ENCODE measurements at regions not wholly inside any gene's neighbourhood (a gene's known extent, or its start where the extent isn't known, plus 50 kb on each side); places are given as distances from the start of the nearest gene placed in this dataset.
A peak's percentile ranks its signal among the peaks of the same experiment; 100 is the strongest.

- Histone ChIP-seq H3K27ac (ENCODE audit: low read depth, low read length) (no peak overlapping the region), H3K79me2 (ENCODE audit: insufficient read depth, low read length) (no peaks in the 10 kb centered on the region), H3K4me2 (ENCODE audit: low read length) (no peak overlapping the region), H3K4me3 (ENCODE audit: insufficient read depth, low read depth, low read length) (no peak overlapping the region), H2AFZ (ENCODE audit: low read depth, low read length) (no peak overlapping the region), H3K9me3 (ENCODE audit: insufficient read depth, low read depth, low read length) (no peaks in the 10 kb centered on the region), H3K4me1 (ENCODE audit: insufficient read depth, low read length) (peaks cover 6% of the 10 kb centered on the region), H3K27me3 (ENCODE audit: insufficient read depth, low read length) (no peaks in the 10 kb centered on the region), H3K36me3 (ENCODE audit: insufficient read depth, low read length) (no peaks in the 10 kb centered on the region), H3K9ac (ENCODE audit: low read length) (no peak overlapping the region), H4K20me1 (ENCODE audit: insufficient read depth, low read length) (no peaks in the 10 kb centered on the region)
- no peak for DNase-seq (ENCODE audit: low read depth)
- Mint-ChIP-seq H3K27ac (ENCODE audit: unreplicated experiment) (no peak overlapping the region), H3K27me3 (ENCODE audit: low read depth, unreplicated experiment) (peaks cover 2% of the 10 kb centered on the region), H3K4me3 (ENCODE audit: unreplicated experiment) (no peak overlapping the region), H3K9me3 (ENCODE audit: unreplicated experiment) (no peaks in the 10 kb centered on the region), H3K4me1 (ENCODE audit: low read depth, unreplicated experiment) (peaks cover 2% of the 10 kb centered on the region), H3K36me3 (ENCODE audit: low read depth, unreplicated experiment) (no peaks in the 10 kb centered on the region)
- TF ChIP-seq EZH2 (IDR thresholded peaks at IDR 0.05; ENCODE audit: insufficient read depth, low read length) (no peak), CTCF (IDR thresholded peaks at IDR 0.05; ENCODE audit: insufficient read depth, low read depth, low read length) (no peak)
- FAIRE-seq, result no peak
Measured at GRCh38 chr10:31087851-31088250, 56.2 kb upstream of the ZNF438 start.

GRCh38 chr10:31090894-31091607 lies 59.4 kb upstream of the ZNF438 start:
- no peak overlapping the region for H3K9ac ChIP-seq (ENCODE audit: low read length)
- peaks cover 2% of the 10 kb centered on the region for H3K4me1 Mint-ChIP-seq (ENCODE audit: low read depth, unreplicated experiment)
- DNase-seq (ENCODE audit: low read depth), result peak; percentile 87
- no peak overlapping the region for H2AFZ ChIP-seq (ENCODE audit: low read depth, low read length)
- H3K27me3 ChIP-seq (ENCODE audit: insufficient read depth, low read length), result no peaks in the 10 kb centered on the region
- H3K4me3 Mint-ChIP-seq (ENCODE audit: unreplicated experiment), result no peak overlapping the region
- no peak for FAIRE-seq
- H4K20me1 ChIP-seq (ENCODE audit: insufficient read depth, low read length), result no peaks in the 10 kb centered on the region
- peaks cover 11% of the 10 kb centered on the region for H3K27me3 Mint-ChIP-seq (ENCODE audit: low read depth, unreplicated experiment)
- H3K4me1 ChIP-seq (ENCODE audit: insufficient read depth, low read length), result peaks cover 6% of the 10 kb centered on the region
- H3K27ac ChIP-seq (ENCODE audit: low read depth, low read length), result no peak overlapping the region
- no peaks in the 10 kb centered on the region for H3K79me2 ChIP-seq (ENCODE audit: insufficient read depth, low read length)
- no peaks in the 10 kb centered on the region for H3K9me3 ChIP-seq (ENCODE audit: insufficient read depth, low read depth, low read length)
- H3K27ac Mint-ChIP-seq (ENCODE audit: unreplicated experiment), result no peak overlapping the region
- H3K36me3 Mint-ChIP-seq (ENCODE audit: low read depth, unreplicated experiment), result no peaks in the 10 kb centered on the region
- H3K4me2 ChIP-seq (ENCODE audit: low read length), result peak overlapping the region; percentile 8
- H3K9me3 Mint-ChIP-seq (ENCODE audit: unreplicated experiment), result no peaks in the 10 kb centered on the region
- H3K36me3 ChIP-seq (ENCODE audit: insufficient read depth, low read length), result no peaks in the 10 kb centered on the region
- TF ChIP-seq EZH2 (IDR thresholded peaks at IDR 0.05; ENCODE audit: insufficient read depth, low read length) (no peak), CTCF (IDR thresholded peaks at IDR 0.05; ENCODE audit: insufficient read depth, low read depth, low read length) (no peak)
- H3K4me3 ChIP-seq (ENCODE audit: insufficient read depth, low read depth, low read length), result no peak overlapping the region

All from astrocyte (in vitro differentiated cells and primary cell).